ENCODE measurements at regions not wholly inside any gene's neighbourhood (a gene's known extent, or its start where the extent isn't known, plus 50 kb on each side); places are given as distances from the start of the nearest gene placed in this dataset.
"Not testable (repeated sequence)": the region's sequence is repeated elsewhere in the genome, so short reads cannot be mapped to it uniquely, and the experiment has no call there.

GRCh38 chr13:109309625-109310363 lies 476.6 kb downstream of the IRS2 start:
- no peak for DNase-seq

DNA sequence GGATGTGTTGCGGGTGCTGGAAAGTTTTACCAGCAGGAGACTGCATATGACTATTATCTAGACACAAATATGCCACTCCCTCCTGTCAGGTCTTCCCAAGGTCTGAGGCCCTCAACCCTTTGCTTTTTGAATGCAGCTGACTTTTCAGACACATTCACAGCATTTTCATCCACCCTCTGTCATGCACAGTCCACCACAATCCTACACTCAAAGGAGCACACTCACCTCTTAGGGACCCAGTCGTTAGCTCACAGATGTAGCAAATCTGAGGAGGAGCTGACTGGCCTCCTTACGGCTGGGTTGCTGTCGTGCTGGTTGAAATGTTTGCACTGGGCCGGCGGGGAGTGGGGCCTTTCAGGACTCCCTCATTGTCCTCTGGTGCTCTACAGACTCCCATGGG lies 479.4 kb downstream of the IRS2 start:
- no peak for DNase-seq

DNA sequence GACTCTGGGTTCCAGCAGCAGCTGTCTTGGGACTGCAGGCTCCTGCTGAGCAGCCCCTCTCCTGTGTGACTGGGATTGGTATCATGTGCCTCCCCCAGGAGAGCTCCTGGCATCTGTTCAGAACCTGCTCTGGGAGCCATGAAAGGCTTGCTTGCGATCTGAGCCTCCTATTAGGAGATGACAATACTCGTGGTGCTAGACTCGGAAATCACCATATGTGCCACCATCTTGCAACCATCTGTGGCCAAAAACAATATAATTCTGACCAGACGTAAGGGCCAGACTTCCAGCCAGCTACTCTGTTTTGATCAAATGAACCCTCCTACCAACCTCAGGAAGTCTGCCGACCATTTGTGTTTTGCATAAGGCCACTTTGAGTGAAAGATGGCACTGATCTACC lies 484.7 kb downstream of the IRS2 start:
- no peak for DNase-seq

- DNase-seq: no peak
Observed at GRCh38 chr13:109301276-109301675, 485.1 kb downstream of the IRS2 start.

DNA sequence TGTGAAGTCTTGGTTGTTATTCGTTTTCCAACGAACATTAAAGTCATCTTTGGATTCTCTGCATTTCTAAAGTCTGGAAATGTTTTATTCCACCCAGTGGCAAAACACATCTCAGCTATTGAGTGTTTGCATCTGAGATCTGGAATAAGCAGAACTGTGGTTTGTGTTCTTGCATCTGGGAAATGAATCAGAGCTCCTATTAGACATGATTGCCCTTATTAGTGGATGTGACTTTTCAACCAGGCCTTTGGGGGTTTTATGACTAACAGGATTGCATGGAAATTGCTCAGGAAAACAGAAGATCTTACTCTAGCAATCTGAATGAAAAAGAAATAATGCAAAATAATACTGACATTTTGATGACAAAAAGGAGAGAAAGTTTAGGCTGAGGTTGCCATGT lies 488.8 kb downstream of the IRS2 start:
- DNase-seq: no peak

DNA sequence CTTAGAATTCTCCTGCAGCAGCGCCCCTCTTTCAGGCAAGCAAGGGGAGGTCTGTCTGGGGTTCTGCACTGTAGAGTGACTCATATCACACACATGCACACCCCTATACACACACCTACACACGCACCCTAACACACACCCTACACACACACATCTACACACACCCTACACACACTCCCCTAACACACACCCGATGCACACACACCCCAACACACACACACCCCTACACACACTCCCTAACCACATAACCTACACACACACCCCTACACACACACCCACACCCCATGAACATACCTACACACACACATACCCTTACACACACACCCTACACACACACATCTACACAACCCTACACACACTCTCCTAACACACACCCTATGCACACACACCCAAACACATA lies 493.2 kb downstream of the IRS2 start:
- no peak for DNase-seq

GRCh38 chr13:109288151-109288709 lies 498.2 kb downstream of the IRS2 start:
- DNase-seq: no peak

- no peak for DNase-seq
Observed at GRCh38 chr13:109287553-109287952, 498.8 kb downstream of the IRS2 start.

DNA sequence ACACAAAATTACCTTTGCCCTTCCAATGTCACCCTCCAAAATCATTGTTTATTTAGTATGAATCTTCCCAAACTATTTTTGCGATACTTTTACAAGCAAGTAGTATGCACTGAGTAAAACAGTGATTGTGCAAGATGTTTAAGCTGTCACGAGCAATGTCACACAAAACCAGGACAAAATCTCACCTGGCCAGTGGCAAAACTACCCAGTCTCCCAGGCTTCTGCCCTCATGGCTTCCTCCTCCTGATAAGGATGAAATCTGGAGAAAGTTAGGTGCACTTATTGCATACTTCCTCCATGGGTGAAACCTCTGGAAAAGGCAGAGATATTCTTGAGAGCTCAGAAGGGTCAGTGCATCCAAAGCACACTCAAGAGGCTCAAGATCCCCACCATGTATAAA lies 500.8 kb downstream of the IRS2 start:
- DNase-seq: no peak

DNA sequence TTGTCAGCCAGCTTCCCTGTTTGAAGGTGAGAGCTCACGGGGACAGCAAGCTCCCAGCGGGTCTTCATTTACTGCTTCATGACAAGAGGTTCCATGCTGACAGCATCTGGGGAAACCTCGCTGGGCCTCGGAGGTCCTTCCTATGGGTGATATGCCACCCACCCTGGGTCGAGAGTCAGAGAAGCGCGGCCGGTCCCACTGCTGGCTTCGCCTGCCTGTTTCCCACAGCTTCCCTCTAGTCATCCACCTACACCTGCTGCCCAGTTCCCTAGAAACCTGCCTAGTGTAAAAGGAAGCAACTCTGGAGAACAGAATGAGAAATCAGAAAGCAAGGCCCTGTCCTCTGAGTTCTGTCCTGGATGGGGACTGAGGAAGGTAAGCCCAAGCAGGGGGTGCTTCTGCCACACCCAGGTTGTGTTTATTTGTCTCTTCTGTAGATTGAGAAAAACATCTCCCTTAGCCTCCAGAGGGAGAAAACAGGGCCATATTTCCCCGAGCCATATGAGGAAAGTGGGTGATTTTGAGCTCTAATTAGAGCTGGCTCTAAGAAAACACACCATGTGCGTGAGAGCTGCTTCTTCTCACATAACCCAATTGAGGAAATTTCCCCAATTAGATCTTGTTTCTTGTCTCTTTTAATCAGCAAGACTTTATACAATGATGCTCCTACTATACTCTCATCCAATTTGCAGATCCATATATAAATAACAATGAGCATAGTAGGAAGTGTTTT lies 504.3 kb downstream of the IRS2 start:
- no peak for DNase-seq

- no peak for DNase-seq
Observed at GRCh38 chr13:109281017-109281902, 505.1 kb downstream of the IRS2 start.

DNA sequence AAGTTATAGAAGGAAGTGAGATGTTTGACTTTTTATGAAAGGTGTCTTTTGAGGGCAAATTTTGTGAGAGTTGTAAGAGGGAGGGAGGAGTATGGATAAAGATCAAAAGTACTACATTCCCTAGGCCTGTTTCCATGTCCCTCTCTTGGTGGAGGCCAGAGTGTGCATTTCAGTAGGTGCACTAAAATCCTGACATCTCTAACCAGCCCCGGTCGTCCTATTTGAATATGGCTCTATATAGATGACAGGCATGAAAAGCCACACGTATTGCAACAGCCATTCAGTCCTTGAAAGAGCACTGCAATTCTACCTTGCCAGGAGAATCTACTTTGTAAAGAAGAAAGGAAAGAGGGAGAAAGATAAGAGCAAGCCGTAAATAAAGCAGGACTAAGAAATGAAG lies 510.1 kb downstream of the IRS2 start:
- DNase-seq: no peak

DNA sequence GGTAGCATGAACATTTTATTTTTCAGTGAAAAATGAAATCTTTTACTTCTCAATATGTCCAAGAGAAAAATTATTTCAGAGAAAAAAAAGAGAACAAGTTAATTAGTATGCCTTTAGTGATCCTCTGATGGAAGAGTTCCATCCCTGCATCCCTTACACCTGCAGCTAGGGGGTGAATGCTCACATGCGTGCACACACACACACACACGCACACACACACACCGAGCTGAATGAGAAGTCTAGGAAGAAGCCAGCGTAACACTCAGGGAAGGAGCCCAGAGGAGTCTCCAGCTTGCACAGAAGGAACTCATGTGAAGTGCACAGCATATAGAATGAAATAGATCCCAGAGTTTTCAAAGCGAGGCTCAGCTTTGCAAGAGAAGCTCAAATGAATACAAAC lies 510.5 kb downstream of the IRS2 start:
- no peak for DNase-seq

GRCh38 chr13:109275139-109275745 lies 511.1 kb downstream of the IRS2 start:
- no peak for DNase-seq

DNA sequence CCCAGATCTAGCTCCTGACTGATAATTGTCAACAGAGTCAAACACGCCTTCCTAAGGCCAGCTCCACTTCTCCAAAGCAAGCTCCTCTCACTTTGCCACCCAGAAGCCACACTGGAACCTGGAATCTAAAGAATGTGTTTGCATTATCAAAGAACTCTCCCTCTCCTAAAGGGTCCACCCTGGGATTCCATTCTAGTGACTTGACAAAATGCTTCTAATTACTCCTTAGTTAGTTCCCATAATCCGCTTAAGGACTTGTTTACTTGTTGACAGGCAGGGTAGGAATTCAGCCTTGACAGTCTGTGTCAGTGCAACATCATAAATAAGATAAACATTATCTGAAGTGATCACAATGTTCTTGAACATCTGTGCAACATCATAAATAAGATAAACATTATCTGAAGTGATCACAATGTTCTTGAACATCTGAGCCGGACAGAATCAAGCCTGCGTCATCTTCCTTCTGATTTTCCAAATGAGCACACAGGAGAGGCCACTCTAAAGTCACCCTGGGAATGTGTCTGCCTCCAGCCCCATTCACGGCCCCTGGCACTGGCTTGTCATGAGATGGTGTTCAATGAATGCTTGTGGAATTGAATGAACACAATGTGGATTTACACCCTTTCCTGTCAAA lies 512.1 kb downstream of the IRS2 start:
- DNase-seq: no peak

DNA sequence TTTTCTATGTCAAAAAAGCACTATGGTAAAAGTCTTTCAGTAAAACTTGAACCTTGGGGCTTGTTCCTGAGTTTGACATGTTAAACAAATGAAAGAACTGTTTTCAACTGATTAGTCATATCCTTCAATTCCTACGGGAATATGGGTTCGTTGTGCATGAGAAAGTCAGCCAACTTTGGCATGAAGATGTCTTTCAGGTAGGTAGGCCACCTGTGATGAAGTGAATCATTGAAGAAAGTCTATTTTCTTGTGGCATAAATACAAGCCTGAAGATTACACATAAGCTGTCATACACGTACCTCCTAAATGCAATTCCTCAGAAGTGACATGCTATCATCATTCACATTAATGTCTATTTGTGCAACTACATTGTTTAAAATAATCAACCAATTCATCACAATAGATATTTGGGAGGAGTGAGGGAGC lies 513.0 kb downstream of the IRS2 start:
- no peak for DNase-seq

DNA sequence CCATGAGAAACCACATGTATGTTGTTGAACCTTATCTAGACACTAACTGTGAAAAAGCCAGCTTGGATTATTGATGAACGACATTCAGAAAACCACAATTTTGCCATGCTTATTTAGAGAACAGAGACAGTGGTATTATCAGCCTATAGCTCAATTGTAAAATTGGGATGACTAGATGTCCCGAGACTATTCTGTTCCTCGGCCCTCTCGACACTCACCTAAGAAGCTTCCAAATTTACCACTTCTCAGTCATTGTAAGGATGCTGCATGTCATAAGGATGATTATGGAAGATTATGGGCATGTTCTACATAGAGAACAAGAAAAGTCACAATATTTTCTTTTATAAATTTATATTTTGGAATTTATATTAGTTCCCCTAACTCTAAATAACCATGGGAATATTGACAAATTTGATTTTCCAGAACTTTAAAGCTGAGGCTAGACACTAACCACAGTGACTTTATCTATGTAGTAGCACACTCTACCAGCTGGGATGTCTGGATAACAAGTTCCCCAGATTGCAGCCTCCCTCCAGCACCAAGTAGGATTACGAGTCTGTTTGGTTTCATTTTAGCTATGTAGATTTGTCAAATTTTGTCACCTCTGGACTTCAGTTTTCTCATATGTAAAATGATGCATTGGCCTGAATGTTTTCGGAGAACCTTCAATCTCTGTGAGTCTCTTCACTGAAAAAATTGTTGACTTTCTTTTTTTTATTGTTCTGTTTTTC lies 513.6 kb downstream of the IRS2 start:
- no peak for DNase-seq

DNA sequence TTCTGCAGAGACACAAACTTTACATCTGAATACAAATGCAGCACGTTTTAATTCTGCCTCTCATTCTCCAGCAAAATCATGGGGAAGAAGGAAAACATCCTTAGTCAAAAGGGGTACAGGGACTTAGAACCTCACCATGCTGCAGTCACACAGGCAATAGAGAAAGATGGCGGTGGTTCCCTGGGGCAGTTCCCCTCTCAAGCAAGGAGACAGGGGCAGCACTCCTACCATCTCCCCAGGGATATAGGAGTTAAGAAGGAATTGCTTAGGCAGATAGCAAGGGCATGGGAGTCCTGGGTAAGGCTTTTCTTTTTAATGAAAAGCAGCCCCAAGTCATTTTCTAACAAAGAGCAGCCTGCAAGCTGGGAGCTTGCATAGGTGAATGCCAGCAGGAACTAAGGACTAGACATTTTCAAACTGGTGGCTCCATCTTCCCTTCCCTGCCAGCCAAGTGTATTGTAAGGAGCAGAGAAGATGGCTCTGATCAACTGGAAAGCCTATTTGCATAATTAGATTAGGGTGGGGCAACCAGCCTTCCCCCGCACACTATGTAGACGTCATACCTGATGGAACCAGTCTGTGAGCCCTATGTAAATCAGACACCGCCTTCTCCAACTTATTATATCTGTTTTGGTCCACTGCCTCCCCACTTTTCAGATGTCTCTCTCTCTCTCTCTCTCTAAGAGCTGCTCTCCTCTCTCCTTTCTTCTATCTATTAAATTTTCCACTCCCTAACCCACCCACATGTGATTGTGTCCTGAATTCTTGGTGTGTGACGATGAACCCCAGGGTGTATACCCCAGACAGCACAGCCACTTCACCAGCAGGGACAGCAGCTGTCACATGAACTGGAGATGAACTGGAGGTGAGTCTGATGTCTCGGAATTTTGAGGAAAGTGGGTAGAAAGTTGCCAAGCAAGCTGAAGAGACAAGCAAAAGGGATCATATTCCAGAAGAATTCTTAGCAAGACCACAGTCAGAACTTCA lies 514.5 kb downstream of the IRS2 start:
- DNase-seq: no peak

DNA sequence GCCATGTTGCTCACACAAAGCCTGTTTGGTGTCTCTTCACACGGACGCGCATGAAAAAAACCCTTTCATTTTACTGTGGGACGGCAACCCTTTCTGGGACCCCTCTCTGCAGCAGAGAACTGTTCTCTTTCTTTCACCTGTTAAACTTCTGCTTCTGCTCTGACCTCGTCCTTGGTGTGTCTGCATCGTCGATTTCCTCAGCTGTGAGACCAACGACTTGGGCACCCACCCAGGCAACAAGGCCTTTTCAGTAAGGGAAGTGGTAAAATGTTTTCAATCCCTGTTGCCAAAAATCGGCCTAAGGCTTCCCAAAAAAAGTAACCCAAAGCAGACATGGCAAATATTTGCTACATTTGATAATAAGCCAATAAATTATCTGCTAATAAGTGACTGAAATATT lies 515.3 kb downstream of the IRS2 start:
- no peak for DNase-seq

DNA sequence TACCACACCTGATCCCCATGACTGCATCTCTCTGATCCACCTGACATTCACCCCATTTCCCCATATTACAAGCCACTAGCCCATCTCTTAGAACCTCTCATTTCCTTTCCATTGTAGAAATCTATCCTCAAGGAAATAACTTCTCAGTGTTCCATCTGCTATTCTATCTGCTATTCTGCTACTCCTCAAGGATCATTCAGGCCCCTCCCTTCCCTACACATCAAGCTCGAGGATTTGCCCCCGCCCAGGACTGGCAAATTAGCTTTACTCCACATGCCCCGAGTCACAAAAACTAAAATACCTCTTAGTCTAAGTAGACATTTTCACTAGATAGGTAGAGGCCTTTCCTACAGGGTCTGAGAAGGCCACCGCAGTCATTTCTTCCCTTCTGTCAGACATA lies 517.0 kb downstream of the IRS2 start:
- not testable (repeated sequence) for DNase-seq

Data from CD4-positive, alpha-beta T cell treated with Interleukin-10 for 1 hour (primary cell).